ENCODE measurements at regions not wholly inside any gene's neighbourhood (a gene's known extent, or its start where the extent isn't known, plus 50 kb on each side); places are given as distances from the start of the nearest gene placed in this dataset.

GRCh38 chr6:54010340-54011276 is 100.6 kb upstream of the MLIP start:
- in situ Hi-C loops (cut with HindIII; ENCODE audit: low pct_ligation_motif_present, low sequenced_read_pairs): no loop called here
- TF ChIP-seq CTCF (IDR thresholded peaks at IDR 0.05; ENCODE audit: low read depth, low read length, missing control alignments): no peak
- Histone ChIP-seq H3K27me3 (replicated peaks) (no peaks in the 10 kb centered on the region), H3K4me3 (ENCODE audit: low read depth, low read length) (no peak overlapping the region), H3K36me3 (replicated peaks) (no peaks in the 10 kb centered on the region), H3K27ac (no peak overlapping the region)
- no peak for DNase-seq

GRCh38 chr6:54011277-54011648 is 100.0 kb upstream of the MLIP start:
- no peak overlapping the region for H3K27ac ChIP-seq
- H3K27me3 ChIP-seq (replicated peaks): no peaks in the 10 kb centered on the region
- H3K4me3 ChIP-seq (ENCODE audit: low read depth, low read length): no peak overlapping the region
- no peak for TF ChIP-seq CTCF (IDR thresholded peaks at IDR 0.05; ENCODE audit: low read depth, low read length, missing control alignments)
- no peak for DNase-seq
- in situ Hi-C loops (cut with HindIII; ENCODE audit: low pct_ligation_motif_present, low sequenced_read_pairs): no loop called here
- H3K36me3 ChIP-seq (replicated peaks): no peaks in the 10 kb centered on the region

GRCh38 chr6:54013966-54014365 is 97.3 kb upstream of the MLIP start:
- Histone ChIP-seq H3K27ac (no peak overlapping the region), H3K4me3 (ENCODE audit: low read depth, low read length) (no peak overlapping the region), H3K36me3 (replicated peaks) (no peaks in the 10 kb centered on the region), H3K27me3 (replicated peaks) (no peaks in the 10 kb centered on the region)
- in situ Hi-C loops (cut with HindIII; ENCODE audit: low pct_ligation_motif_present, low sequenced_read_pairs): no loop called here
- DNase-seq: no peak
- TF ChIP-seq CTCF (IDR thresholded peaks at IDR 0.05; ENCODE audit: low read depth, low read length, missing control alignments): no peak

- Histone ChIP-seq H3K27ac (no peak overlapping the region), H3K27me3 (replicated peaks) (no peaks in the 10 kb centered on the region), H3K4me3 (ENCODE audit: low read depth, low read length) (no peak overlapping the region), H3K36me3 (replicated peaks) (no peaks in the 10 kb centered on the region)
- no peak for TF ChIP-seq CTCF (IDR thresholded peaks at IDR 0.05; ENCODE audit: low read depth, low read length, missing control alignments)
- in situ Hi-C loops (cut with HindIII; ENCODE audit: low pct_ligation_motif_present, low sequenced_read_pairs): no loop called here
- DNase-seq: no peak
These were observed 96.8 kb upstream of the MLIP start for GRCh38 chr6:54014440-54014839.

GRCh38 chr6:54017877-54018276 is 93.4 kb upstream of the MLIP start:
- H3K27me3 ChIP-seq (replicated peaks): no peaks in the 10 kb centered on the region
- no peaks in the 10 kb centered on the region for H3K36me3 ChIP-seq (replicated peaks)
- TF ChIP-seq CTCF (IDR thresholded peaks at IDR 0.05; ENCODE audit: low read depth, low read length, missing control alignments): no peak
- no peak for DNase-seq
- no peak overlapping the region for H3K4me3 ChIP-seq (ENCODE audit: low read depth, low read length)
- no peak overlapping the region for H3K27ac ChIP-seq
- in situ Hi-C loops (cut with HindIII; ENCODE audit: low pct_ligation_motif_present, low sequenced_read_pairs): no loop called here

GRCh38 chr6:54018722-54019121 is 92.5 kb upstream of the MLIP start:
- no peaks in the 10 kb centered on the region for H3K27me3 ChIP-seq (replicated peaks)
- no peak overlapping the region for H3K4me3 ChIP-seq (ENCODE audit: low read depth, low read length)
- no peak for TF ChIP-seq CTCF (IDR thresholded peaks at IDR 0.05; ENCODE audit: low read depth, low read length, missing control alignments)
- H3K27ac ChIP-seq: no peak overlapping the region
- no peaks in the 10 kb centered on the region for H3K36me3 ChIP-seq (replicated peaks)
- no peak for DNase-seq
- in situ Hi-C loops (cut with HindIII; ENCODE audit: low pct_ligation_motif_present, low sequenced_read_pairs): no loop called here
